Mesendoderm (in vitro differentiated cells): ENCODE measurements at regions not wholly inside any gene's neighbourhood (a gene's known extent, or its start where the extent isn't known, plus 50 kb on each side); places are given as distances from the start of the nearest gene placed in this dataset.
"Not testable (repeated sequence)": the region's sequence is repeated elsewhere in the genome, so short reads cannot be mapped to it uniquely, and the experiment has no call there.

Experiments
- DNase-seq: peaks from one replicate; pipeline ENCODE4 v3.0.0; 2013
- H2AK5ac ChIP-seq: 2 replicates; pipeline ENCODE4 v1.6.1; 2013; ENCODE audit warnings: low read length, inconsistent platforms
- H2BK120ac ChIP-seq: 2 replicates; pipeline ENCODE4 v1.6.1; 2013; ENCODE audit warnings: low read depth, mild to moderate bottlenecking, low read length, moderate library complexity, mixed read lengths
- H2BK15ac ChIP-seq: replicated peaks from 2 replicates; pipeline ENCODE4 v1.6.1; 2013; ENCODE audit warnings: low read depth, mild to moderate bottlenecking, moderate library complexity
- H2BK5ac ChIP-seq: 2 replicates; pipeline ENCODE4 v1.6.1; 2013; ENCODE audit warnings: low read length, inconsistent platforms
- H3K18ac ChIP-seq: 2 replicates; pipeline ENCODE4 v1.6.1; 2013; ENCODE audit warnings: mild to moderate bottlenecking, low read length, mixed read lengths
- H3K23ac ChIP-seq: one replicate; pipeline ENCODE4 v1.6.1; 2013; ENCODE audit warnings: low read length
- H3K27ac ChIP-seq: 2 replicates; pipeline ENCODE4 v1.5.1; 2013; ENCODE audit warnings: low read depth, mild to moderate bottlenecking, inconsistent platforms, low read length, moderate library complexity
- H3K27me3 ChIP-seq: 2 replicates; pipeline ENCODE4 v1.6.1; 2013; ENCODE audit warnings: low read length, control low read depth, mild to moderate bottlenecking, inconsistent platforms; ENCODE audit not compliant: insufficient read depth, poor library complexity
- H3K36me3 ChIP-seq: 2 replicates; pipeline ENCODE4 v1.6.1; 2013; ENCODE audit warnings: low read length, inconsistent platforms; ENCODE audit not compliant: control insufficient read depth, insufficient read depth
- H3K4ac ChIP-seq: one replicate; pipeline ENCODE4 v1.6.1; 2013; ENCODE audit warnings: low read depth, mild to moderate bottlenecking, low read length, moderate library complexity
- H3K4me1 ChIP-seq: 2 replicates; pipeline ENCODE4 v1.6.1; 2013; ENCODE audit warnings: low read depth, low read length, inconsistent platforms; ENCODE audit not compliant: control insufficient read depth
- H3K4me2 ChIP-seq: 2 replicates; pipeline ENCODE4 v1.6.1; 2013; ENCODE audit warnings: low read length
- H3K4me3 ChIP-seq: 2 replicates; pipeline ENCODE4 v1.5.1; 2013; ENCODE audit warnings: mild to moderate bottlenecking, low read length
- H3K56ac ChIP-seq: one replicate; pipeline ENCODE4 v1.6.1; 2013; ENCODE audit warnings: low read length
- H3K79me1 ChIP-seq: 2 replicates; pipeline ENCODE4 v1.6.1; 2013; ENCODE audit warnings: low read length, inconsistent platforms
- H3K79me2 ChIP-seq: 2 replicates; pipeline ENCODE4 v1.6.1; 2013; ENCODE audit warnings: mild to moderate bottlenecking, low read length; ENCODE audit not compliant: control insufficient read depth, insufficient read depth
- H3K9ac ChIP-seq: 2 replicates; pipeline ENCODE4 v1.6.1; 2013; ENCODE audit warnings: low read length, inconsistent platforms
- H4K5ac ChIP-seq: one replicate; pipeline ENCODE4 v1.6.1; 2013; ENCODE audit warnings: low read length
- H4K8ac ChIP-seq: one replicate; pipeline ENCODE4 v1.6.1; 2013; ENCODE audit warnings: low read depth, mild to moderate bottlenecking, control low read depth, low read length, moderate library complexity
- WGBS: extraction: QIAGEN DNeasy Blood & Tissue Kit; methylation state at CpG from one replicate; pipeline ENCODE4 v1.1.7; 2013; ENCODE audit warnings: low lambda C conversion rate, missing lambda C conversion rate; ENCODE audit not compliant: insufficient coverage; ENCODE audit errors: extremely low coverage; 5-methylcytosine and 5-hydroxymethylcytosine counted together

GRCh38 chr3:188019727-188020126 is 134.2 kb upstream of the LPP start:
- H2AK5ac ChIP-seq, result no peak overlapping the region
- no CpG with 5 or more reads among the region's 4 CpGs for WGBS

GRCh38 chr3:188021041-188021440 is 132.9 kb upstream of the LPP start:
- Histone ChIP-seq H4K8ac (no peak overlapping the region), H3K4ac (no peak overlapping the region), H3K56ac (no peak overlapping the region), H3K4me3 (no peak overlapping the region), H3K23ac (no peak overlapping the region), H3K9ac (no peak overlapping the region), H3K4me2 (no peak overlapping the region), H2AK5ac (no peak overlapping the region), H3K27me3 (no peaks in the 10 kb centered on the region), H3K27ac (no peak overlapping the region), H3K79me2 (no peaks in the 10 kb centered on the region), H3K79me1 (no peaks in the 10 kb centered on the region), H2BK15ac (no peak overlapping the region), H4K5ac (no peak overlapping the region), H3K4me1 (no peaks in the 10 kb centered on the region), H3K36me3 (no peaks in the 10 kb centered on the region), H3K18ac (no peak overlapping the region), H2BK120ac (no peak overlapping the region), H2BK5ac (no peak overlapping the region)
- no peak for DNase-seq
- no CpG with 5 or more reads among the region's 3 CpGs for WGBS

More at GRCh38 chr3:188019727-188020126, 134.2 kb upstream of the LPP start:
- H3K18ac ChIP-seq, result no peak overlapping the region
- H3K36me3 ChIP-seq, result no peaks in the 10 kb centered on the region
- DNase-seq, result no peak
- no peak overlapping the region for H4K8ac ChIP-seq
- H3K4me2 ChIP-seq, result no peak overlapping the region
- no peak overlapping the region for H3K27ac ChIP-seq
- H4K5ac ChIP-seq, result no peak overlapping the region
- no peak overlapping the region for H3K56ac ChIP-seq
- no peak overlapping the region for H3K9ac ChIP-seq
- H3K4ac ChIP-seq, result no peak overlapping the region
- H3K79me2 ChIP-seq, result no peaks in the 10 kb centered on the region
- no peaks in the 10 kb centered on the region for H3K79me1 ChIP-seq
- no peak overlapping the region for H2BK120ac ChIP-seq
- no peak overlapping the region for H3K4me3 ChIP-seq
- H2BK15ac ChIP-seq, result no peak overlapping the region
- no peak overlapping the region for H3K23ac ChIP-seq
- H3K27me3 ChIP-seq, result no peaks in the 10 kb centered on the region
- H3K4me1 ChIP-seq, result no peaks in the 10 kb centered on the region
- no peak overlapping the region for H2BK5ac ChIP-seq

- Histone ChIP-seq H3K27me3 (no peaks in the 10 kb centered on the region), H3K9ac (no peak overlapping the region), H4K8ac (no peak overlapping the region), H3K18ac (no peak overlapping the region), H2BK120ac (no peak overlapping the region), H3K27ac (no peak overlapping the region), H2BK15ac (no peak overlapping the region), H3K36me3 (no peaks in the 10 kb centered on the region), H4K5ac (no peak overlapping the region), H2BK5ac (no peak overlapping the region), H3K4me2 (no peak overlapping the region), H3K4me1 (no peaks in the 10 kb centered on the region), H3K56ac (no peak overlapping the region), H3K4me3 (no peak overlapping the region), H3K79me2 (no peaks in the 10 kb centered on the region), H3K23ac (no peak overlapping the region), H3K79me1 (no peaks in the 10 kb centered on the region), H2AK5ac (no peak overlapping the region), H3K4ac (no peak overlapping the region)
- no CpG with 5 or more reads among the region's 7 CpGs for WGBS
- no peak for DNase-seq
Observed at GRCh38 chr3:188021502-188022040, 132.4 kb upstream of the LPP start.

GRCh38 chr3:188022902-188023301 is 131.1 kb upstream of the LPP start:
- H3K79me2 ChIP-seq, H2AK5ac ChIP-seq, H3K36me3 ChIP-seq, H2BK5ac ChIP-seq, H3K4me2 ChIP-seq, DNase-seq, H2BK15ac ChIP-seq, H3K56ac ChIP-seq, H3K79me1 ChIP-seq, H3K4me1 ChIP-seq, H3K23ac ChIP-seq, H3K4me3 ChIP-seq, H3K4ac ChIP-seq, H3K9ac ChIP-seq, H4K5ac ChIP-seq, H3K27me3 ChIP-seq, H3K18ac ChIP-seq, H3K27ac ChIP-seq, H2BK120ac ChIP-seq, H4K8ac ChIP-seq: not testable (repeated sequence)
- no CpG with 5 or more reads among the region's 4 CpGs for WGBS

GRCh38 chr3:188025555-188025954 is 128.4 kb upstream of the LPP start:
- H4K5ac ChIP-seq, result no peak overlapping the region
- no peak overlapping the region for H2BK120ac ChIP-seq
- no peak overlapping the region for H3K27ac ChIP-seq
- no peaks in the 10 kb centered on the region for H3K36me3 ChIP-seq
- no peaks in the 10 kb centered on the region for H3K4me1 ChIP-seq
- no peak overlapping the region for H3K4ac ChIP-seq
- H3K18ac ChIP-seq, result no peak overlapping the region
- no CpG with 5 or more reads among the region's 6 CpGs for WGBS
- H2BK5ac ChIP-seq, result no peak overlapping the region
- no peak overlapping the region for H4K8ac ChIP-seq
- no peak overlapping the region for H3K23ac ChIP-seq
- no peak overlapping the region for H2AK5ac ChIP-seq
- H3K9ac ChIP-seq, result no peak overlapping the region
- H3K56ac ChIP-seq, result no peak overlapping the region
- H3K79me2 ChIP-seq, result no peaks in the 10 kb centered on the region
- no peak overlapping the region for H2BK15ac ChIP-seq
- no peak overlapping the region for H3K4me3 ChIP-seq
- H3K4me2 ChIP-seq, result no peak overlapping the region
- DNase-seq, result no peak
- no peaks in the 10 kb centered on the region for H3K79me1 ChIP-seq
- H3K27me3 ChIP-seq, result no peaks in the 10 kb centered on the region
